Uterus (tissue), 2 donors: ENCODE measurements at regions not wholly inside any gene's neighbourhood (a gene's known extent, or its start where the extent isn't known, plus 50 kb on each side); places are given as distances from the start of the nearest gene placed in this dataset.

Experiments
- POLR2A ChIP-seq, 2 donors: fragments of 450-650 bp; IDR thresholded peaks; one replicate each; pipeline ENCODE4 v1.6.1; 2016; ENCODE audit warnings: antibody characterized with exemption in 2 of 2, mild to moderate bottlenecking in 1 of 2, moderate library complexity in 1 of 2
- TF ChIP-seq, protein P1 (sequence below), 4 experiments: fragments of 200-600 bp in 2 of 4; fragments of 450-650 bp in 2 of 4; sonication (generic) in 2 of 4; IDR thresholded peaks; one replicate each; pipeline ENCODE4 v1.5.1; 2016 to 2019; ENCODE audit warnings: antibody characterized with exemption in 4 of 4, mild to moderate bottlenecking in 2 of 4, moderate library complexity in 1 of 4

DNA sequence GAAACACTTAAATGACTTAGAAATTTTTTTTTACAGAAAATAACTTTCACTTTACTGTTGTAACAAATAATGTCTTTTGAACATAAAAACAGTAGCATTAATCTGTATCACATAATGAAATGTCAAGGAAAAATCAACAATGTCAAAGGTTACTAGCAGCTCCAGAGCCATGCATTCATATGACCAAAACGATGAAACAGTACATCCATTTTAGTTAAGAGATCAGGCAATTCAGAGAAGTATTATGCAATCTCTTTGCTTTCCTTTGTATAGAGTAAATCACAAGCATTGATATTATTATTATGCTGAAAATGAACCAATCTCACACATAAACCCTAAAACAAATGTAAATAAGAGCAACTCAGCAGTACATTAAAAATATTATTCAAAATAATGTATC lies 748.9 kb downstream of the PLA2G4A start:
- no peak for TF ChIP-seq POLR2A (IDR thresholded peaks at IDR 0.05)
- TF ChIP-seq, protein P1, sequence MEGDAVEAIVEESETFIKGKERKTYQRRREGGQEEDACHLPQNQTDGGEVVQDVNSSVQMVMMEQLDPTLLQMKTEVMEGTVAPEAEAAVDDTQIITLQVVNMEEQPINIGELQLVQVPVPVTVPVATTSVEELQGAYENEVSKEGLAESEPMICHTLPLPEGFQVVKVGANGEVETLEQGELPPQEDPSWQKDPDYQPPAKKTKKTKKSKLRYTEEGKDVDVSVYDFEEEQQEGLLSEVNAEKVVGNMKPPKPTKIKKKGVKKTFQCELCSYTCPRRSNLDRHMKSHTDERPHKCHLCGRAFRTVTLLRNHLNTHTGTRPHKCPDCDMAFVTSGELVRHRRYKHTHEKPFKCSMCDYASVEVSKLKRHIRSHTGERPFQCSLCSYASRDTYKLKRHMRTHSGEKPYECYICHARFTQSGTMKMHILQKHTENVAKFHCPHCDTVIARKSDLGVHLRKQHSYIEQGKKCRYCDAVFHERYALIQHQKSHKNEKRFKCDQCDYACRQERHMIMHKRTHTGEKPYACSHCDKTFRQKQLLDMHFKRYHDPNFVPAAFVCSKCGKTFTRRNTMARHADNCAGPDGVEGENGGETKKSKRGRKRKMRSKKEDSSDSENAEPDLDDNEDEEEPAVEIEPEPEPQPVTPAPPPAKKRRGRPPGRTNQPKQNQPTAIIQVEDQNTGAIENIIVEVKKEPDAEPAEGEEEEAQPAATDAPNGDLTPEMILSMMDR (IDR thresholded peaks at IDR 0.05) = no peak
